ENCODE measurements at regions not wholly inside any gene's neighbourhood (a gene's known extent, or its start where the extent isn't known, plus 50 kb on each side); places are given as distances from the start of the nearest gene placed in this dataset.

- no peak for TF ChIP-seq NCOA2 (CRISPR knock-in tag; IDR thresholded peaks at IDR 0.05)
- no peak for TF ChIP-seq ZSCAN25 (CRISPR knock-in tag; IDR thresholded peaks at IDR 0.05)
- no peak for TF ChIP-seq ZNF354B (CRISPR knock-in tag; IDR thresholded peaks at IDR 0.05)
- no peak for TF ChIP-seq SUZ12 (IDR thresholded peaks at IDR 0.05; ENCODE audit: low read depth, low read length)
- TF ChIP-seq CTCF (CRISPR knock-in tag; IDR thresholded peaks at IDR 0.05): no peak
- TF ChIP-seq NFIC (IDR thresholded peaks at IDR 0.05; ENCODE audit: low read length): no peak
- no peak for TF ChIP-seq TBX3 (IDR thresholded peaks at IDR 0.05; ENCODE audit: borderline replicate concordance)
- TF ChIP-seq ZNF24 (IDR thresholded peaks at IDR 0.05): no peak
- no peak for TF ChIP-seq FIP1L1 (IDR thresholded peaks at IDR 0.05; ENCODE audit: borderline replicate concordance, insufficient read depth, low read depth, low read length)
These were observed 124.1 kb downstream of the NXNL2 start for GRCh38 chr9:88659126-88659525.
